H1 (cell line): ENCODE measurements at regions not wholly inside any gene's neighbourhood (a gene's known extent, or its start where the extent isn't known, plus 50 kb on each side); places are given as distances from the start of the nearest gene placed in this dataset.
"Not testable (repeated sequence)": the region's sequence is repeated elsewhere in the genome, so short reads cannot be mapped to it uniquely, and the experiment has no call there.

ENCODE experiments used
- CTCF ChIA-PET: fragments of 300-600 bp; sonication (Branson Sonifier 250); formaldehyde crosslinking; loops from one replicate; lab custom pipeline; 2021; ENCODE audit not compliant: partially characterized antibody; lab: Charles Lee
- POLR2A ChIA-PET: fragments of 300-600 bp; sonication (Branson Sonifier 250); formaldehyde crosslinking; loops from one replicate; lab custom pipeline; 2021; ENCODE audit warnings: inconsistent platforms; ENCODE audit not compliant: partially characterized antibody; lab: Charles Lee
- DNase-seq, 2 experiments: peaks; one replicate each; pipeline versions ENCODE4 v3.0.0 to v3.0.0-alpha.2; 2010 to 2022; ENCODE audit warnings: low spot score in 2 of 2, low read depth in 1 of 2, mixed read lengths in 1 of 2
- FAIRE-seq: peaks from 2 replicates; lab custom pipeline; 2011; peaks lifted over from hg19 to GRCh38; lab: Jason Lieb, UNC
- H2AFZ ChIP-seq: 2 replicates; pipeline ENCODE4 v1.8.1; 2012; ENCODE audit warnings: low read length, inconsistent platforms
- H2AK5ac ChIP-seq: 2 replicates; pipeline ENCODE4 v1.6.1; 2013; ENCODE audit warnings: low read depth, low read length
- H2BK120ac ChIP-seq: replicated peaks from 2 replicates; pipeline ENCODE3; 2013; ENCODE audit warnings: low read depth, low read length, inconsistent platforms
- H2BK12ac ChIP-seq: 2 replicates; pipeline ENCODE4 v1.6.1; 2013; ENCODE audit warnings: low read depth, low read length
- H2BK15ac ChIP-seq: 2 replicates; pipeline ENCODE4 v1.6.1; 2013; ENCODE audit warnings: low read length
- H2BK20ac ChIP-seq: 2 replicates; pipeline ENCODE4 v1.6.1; 2013; ENCODE audit warnings: low read length
- H2BK5ac ChIP-seq: 2 replicates; pipeline ENCODE4 v1.6.1; 2013; ENCODE audit warnings: low read depth, low read length
- H3K14ac ChIP-seq: 2 replicates; pipeline ENCODE4 v1.6.1; 2013; ENCODE audit warnings: inconsistent platforms; ENCODE audit not compliant: insufficient read length
- H3K18ac ChIP-seq: 2 replicates; pipeline ENCODE4 v1.6.1; 2013; ENCODE audit warnings: low read length; ENCODE audit errors: extremely low read depth
- H3K23ac ChIP-seq: 2 replicates; pipeline ENCODE4 v1.6.1; 2013; ENCODE audit warnings: inconsistent platforms; ENCODE audit not compliant: insufficient read length
- H3K23me2 ChIP-seq: 2 replicates; pipeline ENCODE4 v1.6.1; 2013; ENCODE audit warnings: low read depth, low read length
- H3K27ac ChIP-seq: 2 replicates; pipeline ENCODE4 v1.6.1; 2011; ENCODE audit warnings: low read depth, low read length, inconsistent platforms
- H3K27me3 ChIP-seq, 4 experiments: replicated peaks in 1 of 4; 1 replicate in 1 of 4; 2 replicates in 3 of 4; pipeline versions ENCODE4 v1.6.1 to v1.8.1; 2011 to 2013; ENCODE audit warnings: low read length in 3 of 4, mild to moderate bottlenecking in 3 of 4, inconsistent platforms in 2 of 4, mixed read lengths in 2 of 4, moderate library complexity in 1 of 4; ENCODE audit not compliant: control insufficient read depth in 3 of 4, insufficient read depth in 3 of 4; ENCODE audit errors: extremely low read depth in 1 of 4
- H3K36me3 ChIP-seq, 4 experiments: 2 replicates each; pipeline versions ENCODE4 v1.6.1 to v1.8.1; 2011 to 2013; ENCODE audit warnings: mild to moderate bottlenecking in 4 of 4, low read length in 3 of 4, moderate library complexity in 2 of 4, control low read depth in 1 of 4, inconsistent platforms in 1 of 4; ENCODE audit not compliant: insufficient read depth in 4 of 4, control insufficient read depth in 2 of 4
- H3K4ac ChIP-seq: replicated peaks from 2 replicates; pipeline ENCODE3; 2013; ENCODE audit warnings: low read length, low read depth, mixed read lengths, inconsistent platforms; ENCODE audit not compliant: insufficient read length
- H3K4me1 ChIP-seq, 4 experiments: replicated peaks in 1 of 4; 1 replicate in 1 of 4; 2 replicates in 3 of 4; pipeline versions ENCODE4 v1.6.1 to v1.8.1; 2011 to 2013; ENCODE audit warnings: low read length in 3 of 4, inconsistent platforms in 2 of 4, mixed read lengths in 1 of 4; ENCODE audit not compliant: insufficient read depth in 4 of 4, control insufficient read depth in 3 of 4
- H3K4me2 ChIP-seq, 2 experiments: 2 replicates each; pipeline versions ENCODE4 v1.6.1 to v1.8.1; 2011 to 2013; ENCODE audit warnings: low read depth in 2 of 2, low read length in 2 of 2, control low read depth in 1 of 2, inconsistent platforms in 1 of 2, mild to moderate bottlenecking in 1 of 2; ENCODE audit not compliant: insufficient read depth in 1 of 2
- H3K4me3 ChIP-seq, 4 experiments: fragments of 200-600, 300-600 bp in 1 of 4; sonication (generic), shearing (Covaris generic), sonication (Bioruptor Twin) in 1 of 4; 2 replicates each; pipeline versions ENCODE4 v1.5.1 to v1.8.1; 2011 to 2016; ENCODE audit warnings: low read length in 4 of 4, low read depth in 3 of 4, control low read depth in 2 of 4, inconsistent platforms in 2 of 4, mild to moderate bottlenecking in 2 of 4, mixed read lengths in 1 of 4, moderate library complexity in 1 of 4; ENCODE audit not compliant: insufficient read depth in 2 of 4; ENCODE audit errors: extremely low read depth in 1 of 4
- H3K56ac ChIP-seq: replicated peaks from 2 replicates; pipeline ENCODE3; 2013; ENCODE audit warnings: low read depth, mild to moderate bottlenecking, mixed read lengths, low read length, inconsistent platforms; ENCODE audit not compliant: insufficient read length
- H3K79me1 ChIP-seq: 2 replicates; pipeline ENCODE4 v1.6.1; 2013; ENCODE audit warnings: low read depth, low read length, control low read depth
- H3K79me2 ChIP-seq, 2 experiments: 2 replicates each; pipeline versions ENCODE4 v1.6.1 to v1.8.1; 2012 to 2013; ENCODE audit warnings: low read length in 2 of 2, mild to moderate bottlenecking in 2 of 2, inconsistent platforms in 1 of 2; ENCODE audit not compliant: insufficient read depth in 2 of 2, control insufficient read depth in 1 of 2
- H3K9ac ChIP-seq, 4 experiments: replicated peaks in 1 of 4; 1 replicate in 1 of 4; 2 replicates in 3 of 4; pipeline versions ENCODE4 v1.6.1 to v1.8.1; 2011 to 2013; ENCODE audit warnings: low read depth in 3 of 4, low read length in 3 of 4, control low read depth in 2 of 4, mild to moderate bottlenecking in 2 of 4, moderate library complexity in 2 of 4, inconsistent platforms in 1 of 4; ENCODE audit errors: extremely low read depth in 1 of 4
- H3K9me3 ChIP-seq, 2 experiments: 2 replicates each; pipeline versions ENCODE4 v1.6.1 to v1.8.1; 2012 to 2013; ENCODE audit warnings: mild to moderate bottlenecking in 2 of 2, moderate library complexity in 2 of 2, control low read depth in 1 of 2, inconsistent platforms in 1 of 2, low read depth in 1 of 2, low read length in 1 of 2, mixed read lengths in 1 of 2; ENCODE audit not compliant: insufficient read depth in 2 of 2
- H4K20me1 ChIP-seq, 2 experiments: replicated peaks in 1 of 2; 2 replicates each; pipeline versions ENCODE3 to v1.8.1; 2011 to 2013; ENCODE audit warnings: inconsistent platforms in 2 of 2, low read length in 2 of 2, mild to moderate bottlenecking in 1 of 2; ENCODE audit not compliant: insufficient read depth in 2 of 2, control insufficient read depth in 1 of 2
- H4K5ac ChIP-seq: 2 replicates; pipeline ENCODE4 v1.6.1; 2013; ENCODE audit warnings: low read length, low read depth, mixed read lengths, inconsistent platforms; ENCODE audit not compliant: insufficient read length
- H4K8ac ChIP-seq: 2 replicates; pipeline ENCODE4 v1.8.0; 2013; ENCODE audit warnings: mild to moderate bottlenecking, moderate library complexity, low read length, inconsistent platforms; ENCODE audit not compliant: insufficient read depth; ENCODE audit errors: extremely low read depth
- H4K91ac ChIP-seq: replicated peaks from 2 replicates; pipeline ENCODE3; 2013; ENCODE audit warnings: low read length, mixed read lengths, inconsistent platforms; ENCODE audit not compliant: insufficient read length
- WGBS, 2 experiments: shearing (Covaris generic) in 1 of 2; methylation state at CpG; one replicate each; pipeline versions ENCODE4 v1.1.6 to v1.1.7; 2013 to 2015; ENCODE audit warnings: low lambda C conversion rate in 2 of 2, mixed read lengths in 2 of 2, inconsistent platforms in 1 of 2, low coverage in 1 of 2, missing lambda C conversion rate in 1 of 2; ENCODE audit not compliant: insufficient replicate concordance in 2 of 2, insufficient coverage in 1 of 2, insufficient read length in 1 of 2; ENCODE audit errors: extremely low coverage in 1 of 2, missing lambda C conversion rate in 1 of 2; 5-methylcytosine and 5-hydroxymethylcytosine counted together

DNA sequence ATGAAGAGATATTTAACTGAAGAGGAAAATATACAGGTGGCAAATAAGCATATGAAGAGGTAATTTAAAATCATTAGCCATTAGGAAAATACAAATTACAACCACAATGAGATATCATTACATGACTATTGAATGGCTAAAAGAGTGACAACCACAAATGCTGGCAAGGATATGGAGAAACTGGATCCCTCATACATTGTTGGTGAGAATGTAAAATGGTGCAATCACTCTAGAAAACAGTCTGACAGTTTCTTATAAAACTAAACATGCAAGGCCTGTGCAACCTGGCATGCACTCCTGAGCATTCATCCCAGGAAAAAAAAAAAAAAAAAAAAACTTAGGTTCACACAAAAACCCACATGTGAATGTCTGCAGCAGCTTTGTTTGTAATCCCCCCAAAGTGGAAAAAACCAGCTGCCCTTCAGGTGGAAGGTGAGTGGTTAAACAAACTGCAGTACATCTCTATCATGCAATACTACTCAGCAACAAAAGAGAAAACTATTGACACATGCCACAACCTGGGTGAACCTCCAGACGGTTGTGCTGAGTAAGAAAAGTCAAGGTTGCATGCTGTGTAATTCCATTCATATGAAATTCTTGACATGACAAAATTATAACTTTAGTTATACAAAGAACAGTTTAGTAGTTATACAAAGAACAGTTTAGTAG lies 189.2 kb upstream of the IRF2BP2 start:
- H2AK5ac ChIP-seq, H3K9me3 ChIP-seq, FAIRE-seq, H3K23ac ChIP-seq, H3K4me3 ChIP-seq, H2BK20ac ChIP-seq, H3K9ac ChIP-seq, H4K5ac ChIP-seq, H3K27me3 ChIP-seq, H4K8ac ChIP-seq, H3K23me2 ChIP-seq, H2AFZ ChIP-seq, H3K79me2 ChIP-seq, H3K4ac ChIP-seq, H3K56ac ChIP-seq, CTCF ChIA-PET, H3K79me1 ChIP-seq, H4K20me1 ChIP-seq, H4K91ac ChIP-seq, H3K36me3 ChIP-seq, H3K27ac ChIP-seq, POLR2A ChIA-PET, H3K18ac ChIP-seq, H3K4me2 ChIP-seq, H2BK12ac ChIP-seq, H3K4me1 ChIP-seq, DNase-seq, H2BK15ac ChIP-seq, H2BK120ac ChIP-seq, H3K14ac ChIP-seq, H2BK5ac ChIP-seq: not testable (repeated sequence)
- WGBS, 2 experiments, result 83% methylated on average over 1 of the region's 1 CpG; no CpG with 5 or more reads in 1 of the 2 experiments

- H3K18ac ChIP-seq, H3K4me3 ChIP-seq, H2BK5ac ChIP-seq, H4K5ac ChIP-seq, H3K9ac ChIP-seq, H2AK5ac ChIP-seq, H4K8ac ChIP-seq, H3K56ac ChIP-seq, H4K91ac ChIP-seq, H2BK20ac ChIP-seq, CTCF ChIA-PET, H3K4me2 ChIP-seq, H4K20me1 ChIP-seq, H3K79me2 ChIP-seq, H2BK15ac ChIP-seq, H3K36me3 ChIP-seq, POLR2A ChIA-PET, H3K4ac ChIP-seq, DNase-seq, H3K14ac ChIP-seq, H3K23ac ChIP-seq, H3K23me2 ChIP-seq, H3K27me3 ChIP-seq, H3K4me1 ChIP-seq, FAIRE-seq, H3K79me1 ChIP-seq, H3K9me3 ChIP-seq, H2BK120ac ChIP-seq, H2AFZ ChIP-seq, H3K27ac ChIP-seq, H2BK12ac ChIP-seq: not testable (repeated sequence)
- no CpG with 5 or more reads among the region's 2 CpGs for WGBS, 2 experiments
Observed at GRCh38 chr1:234797216-234797615, 187.2 kb upstream of the IRF2BP2 start.
